ENCODE measurements at regions not wholly inside any gene's neighbourhood (a gene's known extent, or its start where the extent isn't known, plus 50 kb on each side); places are given as distances from the start of the nearest gene placed in this dataset.

- DNase-seq (ENCODE audit: low read depth, low spot score), result no peak
Measured at GRCh38 chr13:50071379-50071778, 56.1 kb downstream of the KCNRG start.

GRCh38 chr13:50072676-50073075, 57.4 kb downstream of the KCNRG start:
- DNase-seq (ENCODE audit: low read depth, low spot score), result no peak

- no peak for DNase-seq (ENCODE audit: low read depth, low spot score)
Measured at GRCh38 chr13:50073340-50073739, 58.1 kb downstream of the KCNRG start.

GRCh38 chr13:50074843-50075242, 59.6 kb downstream of the KCNRG start:
- no peak for DNase-seq (ENCODE audit: low read depth, low spot score)

- DNase-seq (ENCODE audit: low read depth, low spot score), result no peak
Measured at GRCh38 chr13:50075619-50076097, 60.4 kb downstream of the KCNRG start.

- no peak for DNase-seq (ENCODE audit: low read depth, low spot score)
Measured at GRCh38 chr13:50077431-50077830, 62.2 kb downstream of the KCNRG start.

- no peak for DNase-seq (ENCODE audit: low read depth, low spot score)
Measured at GRCh38 chr13:50078231-50078894, 63.1 kb downstream of the KCNRG start.

- DNase-seq (ENCODE audit: low read depth, low spot score), result no peak
Measured at GRCh38 chr13:50078895-50079654, 63.8 kb downstream of the KCNRG start.

GRCh38 chr13:50079655-50080202, 64.5 kb downstream of the KCNRG start:
- no peak for DNase-seq (ENCODE audit: low read depth, low spot score)

GRCh38 chr13:50080203-50080910, 65.1 kb downstream of the KCNRG start:
- no peak for DNase-seq (ENCODE audit: low read depth, low spot score)

- DNase-seq (ENCODE audit: low read depth, low spot score), result no peak
Measured at GRCh38 chr13:50080911-50081678, 65.9 kb downstream of the KCNRG start.

GRCh38 chr13:50081679-50082425, 66.6 kb downstream of the KCNRG start:
- DNase-seq (ENCODE audit: low read depth, low spot score), result peak; percentile 93

- peak; percentile 42 for DNase-seq (ENCODE audit: low read depth, low spot score)
Measured at GRCh38 chr13:50082426-50083281, 67.4 kb downstream of the KCNRG start.

GRCh38 chr13:50085063-50085462, 69.8 kb downstream of the KCNRG start:
- DNase-seq (ENCODE audit: low read depth, low spot score), result no peak

- DNase-seq (ENCODE audit: low read depth, low spot score), result no peak
Measured at GRCh38 chr13:50089633-50090032, 74.4 kb downstream of the KCNRG start.

GRCh38 chr13:50090211-50090610, 75.0 kb downstream of the KCNRG start:
- no peak for DNase-seq (ENCODE audit: low read depth, low spot score)

GRCh38 chr13:50094615-50095293, 79.5 kb downstream of the KCNRG start:
- no peak for DNase-seq (ENCODE audit: low read depth, low spot score)

GRCh38 chr13:50098693-50099092, 83.4 kb downstream of the KCNRG start:
- no peak for DNase-seq (ENCODE audit: low read depth, low spot score)

GRCh38 chr13:50099473-50099872, 84.2 kb downstream of the KCNRG start:
- no peak for DNase-seq (ENCODE audit: low read depth, low spot score)

Data from iPS DF 19.7 (cell line).